GM12872 (cell line): ENCODE measurements at regions not wholly inside any gene's neighbourhood (a gene's known extent, or its start where the extent isn't known, plus 50 kb on each side); places are given as distances from the start of the nearest gene placed in this dataset.

Experiments used
- CTCF ChIP-seq: IDR thresholded peaks from 3 replicates; pipeline ENCODE4 v1.5.1; 2011; ENCODE audit warnings: low read depth, mild to moderate bottlenecking, low read length, moderate library complexity; ENCODE audit not compliant: insufficient read depth

GRCh38 chr21:28126521-28127174, 866.0 kb downstream of the LTN1 start:
- no peak for TF ChIP-seq CTCF

GRCh38 chr21:28124541-28124940, 868.1 kb downstream of the LTN1 start:
- TF ChIP-seq CTCF, result no peak

- TF ChIP-seq CTCF, result no peak
These were observed 874.1 kb downstream of the LTN1 start for GRCh38 chr21:28118570-28118969.

GRCh38 chr21:28113718-28114117, 879.0 kb downstream of the LTN1 start:
- no peak for TF ChIP-seq CTCF

GRCh38 chr21:28112511-28112910, 880.2 kb downstream of the LTN1 start:
- no peak for TF ChIP-seq CTCF

- TF ChIP-seq CTCF, result no peak
These were observed 881.5 kb downstream of the LTN1 start for GRCh38 chr21:28111151-28111619.

GRCh38 chr21:28110716-28111115, 882.0 kb downstream of the LTN1 start:
- no peak for TF ChIP-seq CTCF
